Midbrain (tissue), 1 donor: ENCODE measurements at regions not wholly inside any gene's neighbourhood (a gene's known extent, or its start where the extent isn't known, plus 50 kb on each side); places are given as distances from the start of the nearest gene placed in this dataset.

Experiments
- DNase-seq: peaks from one replicate; lab custom pipeline; 2025; lab: John Stamatoyannopoulos, UW

GRCh38 chr15:62976301-62976881, 66.2 kb upstream of the TPM1 start:
- no peak for DNase-seq

GRCh38 chr15:62977952-62978811, 64.4 kb upstream of the TPM1 start:
- no peak for DNase-seq

- no peak for DNase-seq
These were observed 63.3 kb upstream of the TPM1 start for GRCh38 chr15:62979252-62979651.

- no peak for DNase-seq
These were observed 61.5 kb upstream of the TPM1 start for GRCh38 chr15:62981071-62981470.

GRCh38 chr15:62983956-62984355, 58.6 kb upstream of the TPM1 start:
- no peak for DNase-seq

- DNase-seq = no peak
These were observed 56.8 kb upstream of the TPM1 start for GRCh38 chr15:62985768-62986167.

GRCh38 chr15:62986948-62987347, 55.6 kb upstream of the TPM1 start:
- DNase-seq = no peak

GRCh38 chr15:62988701-62989100, 53.8 kb upstream of the TPM1 start:
- no peak for DNase-seq

GRCh38 chr15:62989366-62990055, 53.0 kb upstream of the TPM1 start:
- DNase-seq = no peak

- no peak for DNase-seq
These were observed 50.8 kb upstream of the TPM1 start for GRCh38 chr15:62991698-62992097.

GRCh38 chr15:62992302-62992701, 50.2 kb upstream of the TPM1 start:
- no peak for DNase-seq
